Sigmoid colon (tissue), 6 donors: ENCODE measurements at regions not wholly inside any gene's neighbourhood (a gene's known extent, or its start where the extent isn't known, plus 50 kb on each side); places are given as distances from the start of the nearest gene placed in this dataset.

ENCODE experiments used
- DNase-seq: peaks from one replicate; pipeline ENCODE4 v3.0.0-alpha.2; 2019
- H3K27ac ChIP-seq, 4 donors: fragments of 200-600 bp; sonication (generic); one replicate each; pipeline ENCODE4 v1.5.1; 2016 to 2019; ENCODE audit warnings: mild to moderate bottlenecking in 1 of 4
- H3K27me3 ChIP-seq, 3 donors: fragments of 200-600 bp; sonication (generic); one replicate each; pipeline ENCODE4 v1.5.1; 2019; ENCODE audit warnings: mild to moderate bottlenecking in 1 of 3
- H3K36me3 ChIP-seq, 4 donors: fragments of 200-600 bp; sonication (generic); one replicate each; pipeline ENCODE4 v1.5.1; 2016 to 2019
- H3K4me1 ChIP-seq, 4 donors: fragments of 200-600 bp; sonication (generic); one replicate each; pipeline ENCODE4 v1.5.1; 2017 to 2019
- H3K4me3 ChIP-seq, 4 donors: fragments of 200-600 bp; sonication (generic); one replicate each; pipeline ENCODE4 v1.5.1; 2017 to 2019; ENCODE audit warnings: mild to moderate bottlenecking in 2 of 4, moderate library complexity in 1 of 4
- H3K9me3 ChIP-seq, 4 donors: fragments of 200-600 bp in 3 of 4; sonication (generic) in 3 of 4; one replicate each; pipeline versions ENCODE4 v1.5.1 to v1.6.1; 2013 to 2019
- CTCF ChIP-seq, 4 experiments: fragments of 450-650 bp in 3 of 4; fragments of 200-600 bp in 1 of 4; IDR thresholded peaks; one replicate each; pipeline ENCODE4 v1.5.1; 2016 to 2019; ENCODE audit warnings: antibody characterized with exemption in 4 of 4, mild to moderate bottlenecking in 3 of 4, moderate library complexity in 2 of 4
- EP300 ChIP-seq, 4 donors: sonication (generic); formaldehyde crosslinking; IDR thresholded peaks; one replicate each; pipeline ENCODE4 v1.6.1; 2017; ENCODE audit warnings: antibody characterized with exemption in 4 of 4
- POLR2A ChIP-seq, 2 donors: fragments of 450-650 bp; IDR thresholded peaks; one replicate each; pipeline ENCODE4 v1.6.1; 2016; ENCODE audit warnings: antibody characterized with exemption in 2 of 2, mild to moderate bottlenecking in 2 of 2, moderate library complexity in 2 of 2
- POLR2AphosphoS5 ChIP-seq, 4 donors: sonication (generic); formaldehyde crosslinking; IDR thresholded peaks; one replicate each; pipeline ENCODE4 v1.6.1; 2017; ENCODE audit warnings: antibody characterized with exemption in 4 of 4
- WGBS, 2 donors: extraction: QIAGEN DNeasy Blood & Tissue Kit; methylation state at CpG; one replicate each; pipeline ENCODE4 v1.1.7; 2013; 5-methylcytosine and 5-hydroxymethylcytosine counted together
- intact Hi-C: fragments of 100-400 bp; cut with DNase I; formaldehyde crosslinking; loops from one replicate; pipeline ENCODE4 v1.15.1; 2023
- donor health status: healthy with polysubstance abuse.
- donor health status: healthy.

GRCh38 chr16:79303206-79303605 lies 297.3 kb downstream of the MAF start:
- no peaks in the 10 kb centered on the region for H3K27me3 ChIP-seq
- DNase-seq, result no peak
- H3K27ac ChIP-seq, result no peak overlapping the region
- H3K4me3 ChIP-seq, result no peak overlapping the region
- no peak for TF ChIP-seq POLR2A (IDR thresholded peaks at IDR 0.05)
- no peak for TF ChIP-seq CTCF (IDR thresholded peaks at IDR 0.05)
- TF ChIP-seq POLR2AphosphoS5 (IDR thresholded peaks at IDR 0.05), result no peak
- TF ChIP-seq EP300 (IDR thresholded peaks at IDR 0.05), result no peak
- intact Hi-C loops, result no loop called here
- H3K36me3 ChIP-seq, result no peaks in the 10 kb centered on the region
- WGBS, 2 donors, result 67 to 78% methylated on average over 3 of the region's 3 CpGs
- no peaks in the 10 kb centered on the region for H3K9me3 ChIP-seq
- no peaks in the 10 kb centered on the region for H3K4me1 ChIP-seq

- TF ChIP-seq CTCF (IDR thresholded peaks at IDR 0.05), result no peak
- no peak for TF ChIP-seq POLR2A (IDR thresholded peaks at IDR 0.05)
- TF ChIP-seq POLR2AphosphoS5 (IDR thresholded peaks at IDR 0.05), result no peak
- no peak for TF ChIP-seq EP300 (IDR thresholded peaks at IDR 0.05)
- no peak overlapping the region for H3K4me3 ChIP-seq
- no peaks in the 10 kb centered on the region for H3K36me3 ChIP-seq
- intact Hi-C loops, result no loop called here
- H3K27ac ChIP-seq, result no peak overlapping the region
- H3K9me3 ChIP-seq, result no peaks in the 10 kb centered on the region
- no peaks in the 10 kb centered on the region for H3K27me3 ChIP-seq
- 93 to 95% methylated on average over 7 of the region's 7 CpGs for WGBS, 2 donors
- no peaks in the 10 kb centered on the region for H3K4me1 ChIP-seq
- DNase-seq, result no peak
These were observed 297.8 kb downstream of the MAF start for GRCh38 chr16:79302731-79303130.

- no peak overlapping the region for H3K4me3 ChIP-seq
- DNase-seq, result no peak
- no peaks in the 10 kb centered on the region for H3K27me3 ChIP-seq
- no peak overlapping the region for H3K27ac ChIP-seq
- no peaks in the 10 kb centered on the region for H3K4me1 ChIP-seq
- no peaks in the 10 kb centered on the region for H3K9me3 ChIP-seq
- no peaks in the 10 kb centered on the region for H3K36me3 ChIP-seq
- intact Hi-C loops, result no loop called here
- TF ChIP-seq POLR2AphosphoS5 (IDR thresholded peaks at IDR 0.05) (no peak), POLR2A (IDR thresholded peaks at IDR 0.05) (no peak), EP300 (IDR thresholded peaks at IDR 0.05) (no peak), CTCF (IDR thresholded peaks at IDR 0.05) (no peak)
- 89 to 90% methylated on average over 12 of the region's 12 CpGs for WGBS, 2 donors
These were observed 299.5 kb downstream of the MAF start for GRCh38 chr16:79301051-79301450.

- Histone ChIP-seq H3K27me3 (no peaks in the 10 kb centered on the region), H3K4me3 (no peak overlapping the region), H3K9me3 (no peaks in the 10 kb centered on the region), H3K4me1 (no peaks in the 10 kb centered on the region), H3K36me3 (no peaks in the 10 kb centered on the region), H3K27ac (no peak overlapping the region)
- DNase-seq, result no peak
- intact Hi-C loops, result no loop called here
- WGBS, 2 donors, result 69 to 87% methylated on average over 16 of the region's 16 CpGs
- TF ChIP-seq EP300 (IDR thresholded peaks at IDR 0.05) (no peak), POLR2AphosphoS5 (IDR thresholded peaks at IDR 0.05) (no peak), CTCF (IDR thresholded peaks at IDR 0.05) (no peak), POLR2A (IDR thresholded peaks at IDR 0.05) (no peak)
These were observed 301.4 kb downstream of the MAF start for GRCh38 chr16:79298894-79299799.
